Endodermal cell (in vitro differentiated cells): ENCODE measurements at regions not wholly inside any gene's neighbourhood (a gene's known extent, or its start where the extent isn't known, plus 50 kb on each side); places are given as distances from the start of the nearest gene placed in this dataset.
"Not testable (repeated sequence)": the region's sequence is repeated elsewhere in the genome, so short reads cannot be mapped to it uniquely, and the experiment has no call there.

ENCODE experiments used
- DNase-seq: peaks from one replicate; pipeline ENCODE4 v3.0.0-alpha.2; 2017
- H3K27ac ChIP-seq: 2 replicates; pipeline ENCODE4 v1.5.1; 2013; ENCODE audit warnings: mild to moderate bottlenecking, low read depth, low read length, moderate library complexity
- H3K27me3 ChIP-seq: 2 replicates; pipeline ENCODE4 v1.6.1; 2013; ENCODE audit warnings: mild to moderate bottlenecking, low read length, moderate library complexity; ENCODE audit not compliant: insufficient read depth, control insufficient read depth, poor library complexity, severe bottlenecking
- H3K36me3 ChIP-seq: 2 replicates; pipeline ENCODE4 v1.7.0; 2013; ENCODE audit warnings: mild to moderate bottlenecking, low read length, moderate library complexity; ENCODE audit not compliant: control insufficient read depth, insufficient read depth
- H3K4me1 ChIP-seq: one replicate; pipeline ENCODE4 v1.7.0; 2013; ENCODE audit warnings: low read length; ENCODE audit not compliant: control insufficient read depth, insufficient read depth
- H3K4me3 ChIP-seq: 2 replicates; pipeline ENCODE4 v1.5.1; 2013; ENCODE audit warnings: mild to moderate bottlenecking, low read length, moderate library complexity
- H3K9ac ChIP-seq: 2 replicates; pipeline ENCODE4 v1.6.1; 2013; ENCODE audit warnings: mild to moderate bottlenecking, low read length, moderate library complexity; ENCODE audit not compliant: poor library complexity, severe bottlenecking; ENCODE audit errors: extremely low read depth
- H3K9me3 ChIP-seq: 2 replicates; pipeline ENCODE4 v1.6.1; 2013; ENCODE audit warnings: mild to moderate bottlenecking, low read length, moderate library complexity; ENCODE audit not compliant: control insufficient read depth
- H3K27ac Mint-ChIP-seq: 2 replicates; pipeline ENCODE4 v1.8.0; 2020; ENCODE audit warnings: mixed read lengths
- H3K27me3 Mint-ChIP-seq: 2 replicates; pipeline ENCODE4 v1.8.0; 2021; ENCODE audit warnings: mild to moderate bottlenecking, mixed read lengths; ENCODE audit not compliant: insufficient read depth
- H3K36me3 Mint-ChIP-seq: 2 replicates; pipeline ENCODE4 v1.8.0; 2020; ENCODE audit warnings: low read depth, mixed read lengths
- H3K4me1 Mint-ChIP-seq: 2 replicates; pipeline ENCODE4 v1.8.0; 2020; ENCODE audit warnings: mixed read lengths
- H3K4me3 Mint-ChIP-seq: 2 replicates; pipeline ENCODE4 v1.8.0; 2020; ENCODE audit warnings: mild to moderate bottlenecking, moderate library complexity, mixed read lengths
- H3K9me3 Mint-ChIP-seq: 2 replicates; pipeline ENCODE4 v1.8.0; 2020; ENCODE audit warnings: mild to moderate bottlenecking, mixed read lengths
- WGBS, 2 experiments: methylation state at CpG; one replicate each; pipeline versions ENCODE4 v1.1.5 to v1.1.7; 2013; ENCODE audit warnings: missing lambda C conversion rate in 2 of 2, mixed read lengths in 1 of 2; ENCODE audit not compliant: insufficient coverage in 1 of 2, insufficient read length in 1 of 2; 5-methylcytosine and 5-hydroxymethylcytosine counted together
- TF ChIP-seq, protein P1 (sequence below): fragments of 200-600 bp; sonication (generic); conservative IDR thresholded peaks from 2 replicates; pipeline ENCODE4 v1.5.0; 2021; ENCODE audit warnings: antibody characterized with exemption, mild to moderate bottlenecking

DNA sequence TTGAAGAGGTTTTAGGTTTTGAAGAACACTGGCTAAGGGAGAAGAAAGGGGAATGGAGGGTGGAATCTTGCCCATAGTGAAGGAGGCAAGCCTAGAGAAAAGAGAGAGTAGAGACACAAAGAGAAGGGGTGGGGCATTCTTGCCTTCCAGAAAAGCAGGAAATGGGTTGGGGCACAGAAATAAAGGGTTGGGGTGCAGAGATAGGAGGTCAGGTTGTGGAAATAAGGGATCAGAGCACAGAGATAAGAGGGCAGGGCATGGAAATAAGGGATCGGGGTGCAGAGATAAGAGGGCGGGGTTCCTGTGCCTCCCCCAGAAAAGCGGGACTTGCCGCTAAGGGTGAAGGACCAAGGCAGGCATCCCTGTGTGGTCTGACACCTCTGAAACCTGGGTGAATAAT is 69.9 kb downstream of the ALG1L2 start:
- WGBS, 2 experiments = 96 to 100% methylated on average over 1 to 4 of the region's 4 CpGs
- H3K4me3 Mint-ChIP-seq, H3K36me3 ChIP-seq, H3K27ac ChIP-seq, H3K27me3 ChIP-seq, H3K4me1 ChIP-seq, H3K4me1 Mint-ChIP-seq, DNase-seq, H3K27ac Mint-ChIP-seq, H3K27me3 Mint-ChIP-seq, H3K9ac ChIP-seq, H3K4me3 ChIP-seq: not testable (repeated sequence)
- peaks cover 20% of the 10 kb centered on the region for H3K9me3 ChIP-seq
- Mint-ChIP-seq H3K9me3 (peaks cover 57% of the 10 kb centered on the region), H3K36me3 (peaks cover 27% of the 10 kb centered on the region)

DNA sequence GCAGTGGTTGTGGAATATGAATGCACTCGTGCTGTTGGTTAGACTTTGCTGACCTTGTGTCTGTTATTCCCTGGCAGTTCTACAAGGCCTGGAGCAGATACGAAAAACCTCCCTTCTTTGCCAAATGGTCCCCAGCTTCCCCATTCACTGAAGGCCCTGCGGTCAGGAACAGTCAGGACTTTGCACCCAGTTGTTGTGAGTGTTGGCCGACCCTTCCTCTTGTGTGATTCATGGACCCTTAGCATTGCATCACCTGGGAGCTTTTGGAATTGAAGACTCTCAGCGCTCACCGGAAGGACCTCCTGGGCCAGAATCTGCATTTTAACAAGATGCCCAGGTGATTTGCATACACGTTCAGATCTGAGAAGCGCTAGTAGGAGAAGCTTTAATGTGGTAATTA is 71.6 kb downstream of the ALG1L2 start:
- 71 to 78% methylated on average over 7 to 8 of the region's 8 CpGs for WGBS, 2 experiments
- not testable (repeated sequence) for H3K4me3 ChIP-seq, H3K4me3 Mint-ChIP-seq, H3K9ac ChIP-seq, H3K36me3 ChIP-seq, H3K27ac ChIP-seq, DNase-seq, H3K27me3 Mint-ChIP-seq, H3K27me3 ChIP-seq, H3K4me1 ChIP-seq, H3K27ac Mint-ChIP-seq, H3K4me1 Mint-ChIP-seq
- Mint-ChIP-seq H3K9me3 (peaks cover 55% of the 10 kb centered on the region), H3K36me3 (peaks cover 27% of the 10 kb centered on the region)
- peaks cover 20% of the 10 kb centered on the region for H3K9me3 ChIP-seq

DNA sequence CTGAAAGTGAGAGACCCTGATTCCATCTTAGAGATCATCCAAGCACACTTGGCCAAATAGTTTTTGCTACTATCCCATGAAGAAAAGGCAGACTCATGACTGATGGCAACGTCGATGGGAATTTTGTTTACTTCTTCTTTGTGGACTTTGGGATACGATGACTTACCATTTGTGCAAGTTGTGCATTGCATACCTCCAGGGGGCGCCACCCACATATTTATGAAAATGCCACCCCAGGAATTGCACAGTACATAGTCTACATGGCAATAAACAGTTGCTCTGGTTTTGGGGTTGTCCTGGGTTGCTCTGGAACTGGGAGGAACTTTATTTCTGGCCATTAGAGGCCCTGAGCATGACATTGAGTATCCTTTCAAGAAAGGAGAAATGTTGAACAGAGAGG is 73.8 kb downstream of the ALG1L2 start:
- not testable (repeated sequence) for H3K36me3 ChIP-seq, H3K4me1 ChIP-seq, H3K27ac ChIP-seq, H3K4me3 Mint-ChIP-seq, H3K4me1 Mint-ChIP-seq, H3K4me3 ChIP-seq, DNase-seq, H3K27me3 ChIP-seq, H3K27ac Mint-ChIP-seq, H3K9ac ChIP-seq, H3K27me3 Mint-ChIP-seq
- Mint-ChIP-seq H3K36me3 (peaks cover 20% of the 10 kb centered on the region), H3K9me3 (peaks cover 35% of the 10 kb centered on the region)
- H3K9me3 ChIP-seq = peaks cover 16% of the 10 kb centered on the region
- TF ChIP-seq, protein P1, sequence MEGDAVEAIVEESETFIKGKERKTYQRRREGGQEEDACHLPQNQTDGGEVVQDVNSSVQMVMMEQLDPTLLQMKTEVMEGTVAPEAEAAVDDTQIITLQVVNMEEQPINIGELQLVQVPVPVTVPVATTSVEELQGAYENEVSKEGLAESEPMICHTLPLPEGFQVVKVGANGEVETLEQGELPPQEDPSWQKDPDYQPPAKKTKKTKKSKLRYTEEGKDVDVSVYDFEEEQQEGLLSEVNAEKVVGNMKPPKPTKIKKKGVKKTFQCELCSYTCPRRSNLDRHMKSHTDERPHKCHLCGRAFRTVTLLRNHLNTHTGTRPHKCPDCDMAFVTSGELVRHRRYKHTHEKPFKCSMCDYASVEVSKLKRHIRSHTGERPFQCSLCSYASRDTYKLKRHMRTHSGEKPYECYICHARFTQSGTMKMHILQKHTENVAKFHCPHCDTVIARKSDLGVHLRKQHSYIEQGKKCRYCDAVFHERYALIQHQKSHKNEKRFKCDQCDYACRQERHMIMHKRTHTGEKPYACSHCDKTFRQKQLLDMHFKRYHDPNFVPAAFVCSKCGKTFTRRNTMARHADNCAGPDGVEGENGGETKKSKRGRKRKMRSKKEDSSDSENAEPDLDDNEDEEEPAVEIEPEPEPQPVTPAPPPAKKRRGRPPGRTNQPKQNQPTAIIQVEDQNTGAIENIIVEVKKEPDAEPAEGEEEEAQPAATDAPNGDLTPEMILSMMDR = peak; percentile 52
- WGBS, 2 experiments = no CpG with 5 or more reads among the region's 4 CpGs

DNA sequence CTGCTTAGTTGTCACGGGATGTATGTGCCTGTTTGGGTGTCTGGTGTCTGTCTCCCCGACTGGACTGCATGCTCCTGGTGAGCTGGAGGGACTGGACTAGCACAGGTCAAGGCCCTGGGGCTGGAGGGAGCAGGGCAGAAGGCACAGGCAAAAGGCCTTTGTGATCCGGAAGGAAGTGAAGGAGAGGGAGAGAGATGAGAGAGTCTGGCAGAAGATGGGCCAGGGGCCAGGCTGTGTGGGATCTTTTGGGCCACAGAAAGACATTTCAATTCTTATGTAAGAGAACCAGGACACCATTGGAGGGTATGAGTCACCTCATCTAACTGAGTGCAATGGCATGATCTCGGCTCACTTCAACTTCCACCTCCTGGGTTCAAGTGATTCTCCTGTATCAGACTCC is 85.2 kb downstream of the ALG1L2 start:
- H3K27me3 ChIP-seq, H3K27ac Mint-ChIP-seq, H3K27me3 Mint-ChIP-seq, H3K9ac ChIP-seq, H3K4me3 Mint-ChIP-seq, DNase-seq, H3K36me3 Mint-ChIP-seq, H3K4me1 ChIP-seq, H3K9me3 ChIP-seq, H3K36me3 ChIP-seq, H3K27ac ChIP-seq, H3K4me3 ChIP-seq: not testable (repeated sequence)
- peaks cover 39% of the 10 kb centered on the region for H3K9me3 Mint-ChIP-seq
- WGBS, 2 experiments = 78 to 88% methylated on average over 1 to 3 of the region's 4 CpGs
- peaks cover 15% of the 10 kb centered on the region for H3K4me1 Mint-ChIP-seq

DNA sequence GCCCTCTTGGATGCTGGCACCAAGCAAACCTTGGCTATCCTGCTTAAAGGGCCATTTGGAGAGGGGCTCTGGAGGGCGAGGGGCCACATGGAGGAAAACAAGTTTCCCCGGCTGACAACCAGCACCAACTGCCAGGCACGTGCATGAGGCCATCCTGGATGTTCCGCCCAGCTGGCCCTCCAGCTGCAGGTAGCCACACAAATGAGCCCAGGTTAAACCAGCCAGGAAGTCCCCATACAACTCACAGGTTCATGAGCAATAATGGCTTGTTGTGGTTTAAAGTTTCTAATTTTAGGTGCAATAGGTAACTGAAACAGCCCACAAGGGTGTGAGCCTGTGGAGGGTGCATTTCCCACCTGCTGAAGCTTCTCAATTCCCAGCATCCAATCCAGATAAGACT is 93.6 kb downstream of the ALG1L2 start:
- H3K4me1 Mint-ChIP-seq = peaks cover 31% of the 10 kb centered on the region
- not testable (repeated sequence) for H3K9ac ChIP-seq

DNA sequence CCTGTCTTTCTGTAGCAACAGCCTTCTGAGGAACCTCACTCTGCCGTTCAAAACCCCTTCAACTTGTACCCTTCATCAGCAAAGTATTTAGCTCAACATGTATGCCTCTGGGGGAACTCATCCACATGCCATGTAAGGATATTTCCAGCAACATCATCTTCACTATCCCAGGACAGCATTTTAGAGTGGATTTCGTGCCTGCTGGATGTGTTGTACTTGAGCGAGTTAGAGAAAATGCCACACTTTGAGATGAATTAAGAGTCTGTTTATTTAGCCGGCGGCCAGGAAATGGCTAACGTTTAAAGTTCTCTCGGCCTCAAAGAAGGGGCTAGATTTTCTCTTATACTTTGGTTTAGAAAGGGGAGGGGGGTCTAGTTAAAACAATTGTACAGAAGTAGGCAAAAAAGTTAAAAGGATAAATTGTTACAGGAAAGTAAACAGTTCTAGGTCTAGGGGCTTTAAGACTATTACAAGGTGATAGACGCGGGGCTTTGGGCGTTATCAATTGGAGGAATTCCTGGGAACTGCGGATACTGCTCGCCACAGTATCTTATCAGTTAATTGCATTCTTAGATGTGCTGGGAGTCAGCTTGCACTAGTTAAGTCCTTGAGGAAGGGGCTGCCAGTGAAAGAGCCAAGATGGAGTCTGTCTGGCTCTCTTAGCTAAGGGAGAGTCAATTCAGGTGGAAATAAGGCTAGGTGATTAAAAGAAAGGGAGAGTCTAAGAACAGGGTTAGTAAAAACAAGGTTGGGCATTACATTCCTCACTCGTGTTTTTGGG is 95.0 kb downstream of the ALG1L2 start:
- H3K36me3 Mint-ChIP-seq, H3K27ac ChIP-seq, H3K27me3 Mint-ChIP-seq, H3K27me3 ChIP-seq, H3K36me3 ChIP-seq, H3K4me1 ChIP-seq, H3K4me3 Mint-ChIP-seq: not testable (repeated sequence)
- H3K27ac Mint-ChIP-seq = peak overlapping the region; percentile 90
- 69 to 83% methylated on average over 11 to 12 of the region's 13 CpGs for WGBS, 2 experiments
- H3K9me3 Mint-ChIP-seq = peaks cover 46% of the 10 kb centered on the region
- peak; percentile 56 for DNase-seq
- Histone ChIP-seq H3K9me3 (peaks cover 17% of the 10 kb centered on the region), H3K9ac (peak overlapping the region; percentile 33), H3K4me3 (peak overlapping the region; percentile 53)
- peaks cover 33% of the 10 kb centered on the region for H3K4me1 Mint-ChIP-seq

More for the DNA sequence above, 93.6 kb downstream of the ALG1L2 start:
- DNase-seq, H3K4me3 ChIP-seq, H3K27me3 Mint-ChIP-seq, H3K27ac ChIP-seq, H3K36me3 Mint-ChIP-seq, H3K4me3 Mint-ChIP-seq, H3K27me3 ChIP-seq, H3K4me1 ChIP-seq, H3K36me3 ChIP-seq, H3K27ac Mint-ChIP-seq: not testable (repeated sequence)
- 94 to 100% methylated on average over 3 to 4 of the region's 4 CpGs for WGBS, 2 experiments
- peaks cover 15% of the 10 kb centered on the region for H3K9me3 ChIP-seq
- H3K9me3 Mint-ChIP-seq = peaks cover 41% of the 10 kb centered on the region
